ENCODE measurements at regions not wholly inside any gene's neighbourhood (a gene's known extent, or its start where the extent isn't known, plus 50 kb on each side); places are given as distances from the start of the nearest gene placed in this dataset.

DNA sequence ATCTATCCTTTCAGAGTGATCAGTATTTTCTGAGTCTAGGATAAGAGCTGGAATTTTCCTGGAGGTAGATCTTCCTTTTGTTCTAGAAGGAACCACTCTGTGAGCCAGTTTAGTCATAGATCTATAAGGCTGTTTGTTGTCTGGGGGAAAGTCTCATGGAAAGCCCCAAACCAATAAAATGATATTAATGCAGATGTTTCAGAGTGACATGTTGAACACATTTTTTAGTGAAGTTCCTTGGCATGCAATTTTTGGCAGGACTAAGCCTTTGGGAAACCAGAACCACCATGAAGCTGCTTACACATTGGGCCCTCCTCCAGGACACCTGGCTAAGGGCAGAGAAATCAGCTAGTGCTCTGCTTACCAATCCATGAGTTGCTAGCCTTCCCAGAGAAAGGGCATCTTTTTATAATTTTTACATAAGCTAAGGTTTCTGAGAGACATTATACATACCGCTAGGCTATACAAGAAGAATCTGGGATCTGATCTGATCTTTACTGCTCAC is 101.5 kb upstream of the PCED1B start:
- no peaks in the 10 kb centered on the region for H3K9me3 ChIP-seq (ENCODE audit: low read length)
- no peaks in the 10 kb centered on the region for H3K9me2 ChIP-seq (replicated peaks; ENCODE audit: low read length)
- no peaks in the 10 kb centered on the region for H3K27me3 ChIP-seq (ENCODE audit: low read length)
- no TSS peak for BruUV-seq (replicated peaks)
- H3K4me2 ChIP-seq (ENCODE audit: low read length), result no peak overlapping the region
- no peaks in the 10 kb centered on the region for H3K36me3 ChIP-seq (ENCODE audit: low read depth, low read length)
- no peak overlapping the region for H2AFZ ChIP-seq (ENCODE audit: low read length)
- no peaks in the 10 kb centered on the region for H3K79me2 ChIP-seq (ENCODE audit: low read length)
- POLR2A ChIA-PET (ENCODE audit: unreplicated experiment), result no interaction called here
- no peak overlapping the region for H3K4me3 ChIP-seq (ENCODE audit: low read length)
- H3K27ac ChIP-seq (ENCODE audit: low read length), result no peak overlapping the region
- peak; percentile 15 for DNase-seq
- no peaks in the 10 kb centered on the region for H3K4me1 ChIP-seq (ENCODE audit: insufficient read depth, low read length)
- CTCF ChIA-PET, result no interaction called here
- H3F3A ChIP-seq (ENCODE audit: low read length, unreplicated experiment), result no peaks in the 10 kb centered on the region
- TF ChIP-seq CTCF (conservative IDR thresholded peaks at IDR 0.05; ENCODE audit: low read depth, low read length) (no peak), EZH2 (IDR thresholded peaks at IDR 0.05; ENCODE audit: low read length, unreplicated experiment) (no peak), EZH2phosphoT487 (IDR thresholded peaks at IDR 0.05; ENCODE audit: borderline replicate concordance, low read length) (no peak)
- no peaks in the 10 kb centered on the region for H4K20me1 ChIP-seq (ENCODE audit: low read length)
- no peak overlapping the region for H3K9ac ChIP-seq (ENCODE audit: low read length)
- no peak; the same call in 1 of the 2 replicates for ATAC-seq
- intact Hi-C loops (cut with micrococcal nuclease), result no loop called here

DNA sequence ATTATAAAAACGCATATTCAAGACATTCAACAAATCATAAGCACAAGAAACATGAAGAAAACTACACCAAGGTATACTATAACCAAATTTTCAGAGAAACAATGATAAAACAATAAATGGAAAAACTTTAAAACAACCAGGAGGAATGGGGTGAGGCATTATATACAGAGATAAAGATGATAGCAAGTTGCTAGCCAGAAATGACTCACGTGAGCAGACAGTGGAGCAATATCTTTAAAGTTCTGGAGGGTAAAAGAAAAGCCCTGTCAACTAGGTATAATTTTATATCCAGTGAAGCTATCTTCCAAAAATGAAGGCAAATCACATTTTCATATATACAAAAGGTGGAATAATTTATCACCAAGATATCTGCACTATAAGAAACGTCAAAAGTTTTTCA is 97.8 kb upstream of the PCED1B start:
- H3K27me3 ChIP-seq (ENCODE audit: low read length), result no peaks in the 10 kb centered on the region
- no peak overlapping the region for H3K4me2 ChIP-seq (ENCODE audit: low read length)
- no peak overlapping the region for H3K4me3 ChIP-seq (ENCODE audit: low read length)
- H3K4me1 ChIP-seq (ENCODE audit: insufficient read depth, low read length), result peaks cover 7% of the 10 kb centered on the region; the same call in 1 of the 2 replicates
- H3K9me2 ChIP-seq (replicated peaks; ENCODE audit: low read length), result no peaks in the 10 kb centered on the region
- no peak overlapping the region for H3K9ac ChIP-seq (ENCODE audit: low read length)
- no peak overlapping the region for H2AFZ ChIP-seq (ENCODE audit: low read length)
- no peaks in the 10 kb centered on the region for H3K36me3 ChIP-seq (ENCODE audit: low read depth, low read length)
- H3K27ac ChIP-seq (ENCODE audit: low read length), result no peak overlapping the region
- TF ChIP-seq EZH2 (IDR thresholded peaks at IDR 0.05; ENCODE audit: low read length, unreplicated experiment) (no peak), CTCF (conservative IDR thresholded peaks at IDR 0.05; ENCODE audit: low read depth, low read length) (no peak), EZH2phosphoT487 (IDR thresholded peaks at IDR 0.05; ENCODE audit: borderline replicate concordance, low read length) (no peak)
- H3K9me3 ChIP-seq (ENCODE audit: low read length), result no peaks in the 10 kb centered on the region
- intact Hi-C loops (cut with micrococcal nuclease), result no loop called here
- ChIA-PET CTCF (interaction anchor here (0.6 kb wide), 1 partner anchor 38 kb away, joined by 4 read pairs; no protein-coding TSS in a partner anchor), POLR2A (ENCODE audit: unreplicated experiment) (no interaction called here)
- DNase-seq (no peak), ATAC-seq (no peak)
- no peaks in the 10 kb centered on the region for H4K20me1 ChIP-seq (ENCODE audit: low read length)
- no peaks in the 10 kb centered on the region for H3K79me2 ChIP-seq (ENCODE audit: low read length)
- no TSS peak for BruUV-seq (replicated peaks)
- no peaks in the 10 kb centered on the region for H3F3A ChIP-seq (ENCODE audit: low read length, unreplicated experiment)

GRCh38 chr12:46982629-46983392 is 96.6 kb upstream of the PCED1B start:
- CTCF ChIA-PET, result interaction anchor here (2.4 kb wide), 1 partner anchor 38 kb away, joined by 12 read pairs; no protein-coding TSS in a partner anchor
- no TSS peak for BruUV-seq (replicated peaks)
- Histone ChIP-seq H4K20me1 (ENCODE audit: low read length) (no peaks in the 10 kb centered on the region), H2AFZ (ENCODE audit: low read length) (no peak overlapping the region), H3K79me2 (ENCODE audit: low read length) (no peaks in the 10 kb centered on the region), H3K27me3 (ENCODE audit: low read length) (no peaks in the 10 kb centered on the region), H3K4me3 (ENCODE audit: low read length) (no peak overlapping the region), H3K9ac (ENCODE audit: low read length) (no peak overlapping the region), H3K36me3 (ENCODE audit: low read depth, low read length) (no peaks in the 10 kb centered on the region), H3F3A (ENCODE audit: low read length, unreplicated experiment) (no peaks in the 10 kb centered on the region), H3K4me2 (ENCODE audit: low read length) (no peak overlapping the region), H3K9me3 (ENCODE audit: low read length) (no peaks in the 10 kb centered on the region), H3K4me1 (ENCODE audit: insufficient read depth, low read length) (peaks cover 7% of the 10 kb centered on the region; the same call in 1 of the 2 replicates), H3K27ac (ENCODE audit: low read length) (no peak overlapping the region), H3K9me2 (replicated peaks; ENCODE audit: low read length) (no peaks in the 10 kb centered on the region)
- POLR2A ChIA-PET (ENCODE audit: unreplicated experiment), result no interaction called here
- ATAC-seq (no peak), DNase-seq (no peak)
- intact Hi-C loops (cut with micrococcal nuclease), result no loop called here
- TF ChIP-seq EZH2 (IDR thresholded peaks at IDR 0.05; ENCODE audit: low read length, unreplicated experiment) (no peak), CTCF (conservative IDR thresholded peaks at IDR 0.05; ENCODE audit: low read depth, low read length) (no peak), EZH2phosphoT487 (IDR thresholded peaks at IDR 0.05; ENCODE audit: borderline replicate concordance, low read length) (no peak)

Data from PC-3 (cell line).